Testis (tissue), 2 donors: ENCODE measurements at regions not wholly inside any gene's neighbourhood (a gene's known extent, or its start where the extent isn't known, plus 50 kb on each side); places are given as distances from the start of the nearest gene placed in this dataset.
"Not testable (repeated sequence)": the region's sequence is repeated elsewhere in the genome, so short reads cannot be mapped to it uniquely, and the experiment has no call there.

Experiments used
- DNase-seq: peaks from one replicate; pipeline ENCODE4 v3.0.0-alpha.2; 2019
- H3K27ac ChIP-seq, 2 donors: fragments of 200-600 bp; sonication (generic); one replicate each; pipeline ENCODE4 v1.5.1; 2019
- H3K27me3 ChIP-seq: fragments of 200-600 bp; sonication (generic); one replicate; pipeline ENCODE4 v1.5.1; 2019
- H3K36me3 ChIP-seq: fragments of 200-600 bp; sonication (generic); one replicate; pipeline ENCODE4 v1.5.1; 2017; ENCODE audit warnings: low read depth; ENCODE audit errors: missing control alignments
- H3K4me1 ChIP-seq: fragments of 200-600 bp; sonication (generic); one replicate; pipeline ENCODE4 v1.5.1; 2019
- H3K4me3 ChIP-seq, 2 donors: fragments of 200-600 bp; sonication (generic); one replicate each; pipeline ENCODE4 v1.5.1; 2017 to 2019
- H3K9me3 ChIP-seq: fragments of 200-600 bp; sonication (generic); one replicate; pipeline ENCODE4 v1.5.1; 2017
- CTCF ChIP-seq, 3 experiments: fragments of 450-650 bp in 2 of 3; fragments of 200-600 bp in 1 of 3; sonication (generic) in 1 of 3; IDR thresholded peaks; one replicate each; pipeline ENCODE4 v1.5.1; 2016 to 2019; ENCODE audit warnings: antibody characterized with exemption in 3 of 3, mild to moderate bottlenecking in 2 of 3, moderate library complexity in 1 of 3
- POLR2A ChIP-seq: fragments of 450-650 bp; IDR thresholded peaks from one replicate; pipeline ENCODE4 v1.6.1; 2017; ENCODE audit warnings: antibody characterized with exemption, mild to moderate bottlenecking, moderate library complexity
- WGBS, 2 donors: methylation state at CpG; one replicate each; pipeline ENCODE4 v1.1.5; 2018; 5-methylcytosine and 5-hydroxymethylcytosine counted together
- intact Hi-C: fragments of 100-400 bp; cut with DNase I; formaldehyde crosslinking; loops from one replicate; pipeline ENCODE4 v1.15.1; 2023; ENCODE audit warnings: low total_unique reads

- no peaks in the 10 kb centered on the region for H3K4me1 ChIP-seq
- TF ChIP-seq CTCF (IDR thresholded peaks at IDR 0.05) (no peak), POLR2A (no peak)
- H3K9me3 ChIP-seq = no peaks in the 10 kb centered on the region
- WGBS, 2 donors = 69 to 74% methylated on average over 1 of the region's 1 CpG
- DNase-seq = no peak
- H3K27ac ChIP-seq = no peak overlapping the region
- intact Hi-C loops = no loop called here
- no peaks in the 10 kb centered on the region for H3K36me3 ChIP-seq
- H3K4me3 ChIP-seq = no peak overlapping the region
- H3K27me3 ChIP-seq = no peaks in the 10 kb centered on the region
Measured at GRCh38 chr1:118381197-118381869, 196.3 kb upstream of the SPAG17 start.

- intact Hi-C loops, H3K9me3 ChIP-seq, H3K4me1 ChIP-seq, H3K4me3 ChIP-seq, H3K36me3 ChIP-seq, DNase-seq, H3K27me3 ChIP-seq, H3K27ac ChIP-seq: not testable (repeated sequence)
- 88 to 97% methylated on average over 2 of the region's 2 CpGs for WGBS, 2 donors
Measured at GRCh38 chr1:118377183-118377582, 192.2 kb upstream of the SPAG17 start.

GRCh38 chr1:118371612-118372011, 186.6 kb upstream of the SPAG17 start:
- no peak for DNase-seq
- intact Hi-C loops = no loop called here
- no peak for TF ChIP-seq CTCF (IDR thresholded peaks at IDR 0.05)
- TF ChIP-seq POLR2A = no peak

GRCh38 chr1:118370861-118371260, 185.8 kb upstream of the SPAG17 start:
- TF ChIP-seq POLR2A (no peak), CTCF (IDR thresholded peaks at IDR 0.05) (no peak)
- DNase-seq = no peak
- Histone ChIP-seq H3K27me3 (no peaks in the 10 kb centered on the region), H3K4me1 (no peaks in the 10 kb centered on the region), H3K27ac (no peak overlapping the region), H3K4me3 (no peak overlapping the region), H3K36me3 (no peaks in the 10 kb centered on the region), H3K9me3 (no peaks in the 10 kb centered on the region)
- intact Hi-C loops = no loop called here

More at GRCh38 chr1:118371612-118372011, 186.6 kb upstream of the SPAG17 start:
- Histone ChIP-seq H3K27me3 (no peaks in the 10 kb centered on the region), H3K4me1 (no peaks in the 10 kb centered on the region), H3K36me3 (no peaks in the 10 kb centered on the region), H3K9me3 (no peaks in the 10 kb centered on the region), H3K4me3 (no peak overlapping the region), H3K27ac (no peak overlapping the region)

GRCh38 chr1:118366286-118366685, 181.3 kb upstream of the SPAG17 start:
- no peaks in the 10 kb centered on the region for H3K36me3 ChIP-seq
- no peaks in the 10 kb centered on the region for H3K27me3 ChIP-seq
- WGBS, 2 donors = 0% methylated on average over 1 of the region's 1 CpG
- TF ChIP-seq POLR2A = no peak
- TF ChIP-seq CTCF (IDR thresholded peaks at IDR 0.05) = no peak
- no peaks in the 10 kb centered on the region for H3K4me1 ChIP-seq
- no peak overlapping the region for H3K4me3 ChIP-seq
- intact Hi-C loops = no loop called here
- DNase-seq = no peak
- H3K27ac ChIP-seq = no peak overlapping the region
- no peaks in the 10 kb centered on the region for H3K9me3 ChIP-seq
